ENCODE measurements at regions not wholly inside any gene's neighbourhood (a gene's known extent, or its start where the extent isn't known, plus 50 kb on each side); places are given as distances from the start of the nearest gene placed in this dataset.
A peak's percentile ranks its signal among the peaks of the same experiment; 100 is the strongest.
"Not testable (repeated sequence)": the region's sequence is repeated elsewhere in the genome, so short reads cannot be mapped to it uniquely, and the experiment has no call there.

DNA sequence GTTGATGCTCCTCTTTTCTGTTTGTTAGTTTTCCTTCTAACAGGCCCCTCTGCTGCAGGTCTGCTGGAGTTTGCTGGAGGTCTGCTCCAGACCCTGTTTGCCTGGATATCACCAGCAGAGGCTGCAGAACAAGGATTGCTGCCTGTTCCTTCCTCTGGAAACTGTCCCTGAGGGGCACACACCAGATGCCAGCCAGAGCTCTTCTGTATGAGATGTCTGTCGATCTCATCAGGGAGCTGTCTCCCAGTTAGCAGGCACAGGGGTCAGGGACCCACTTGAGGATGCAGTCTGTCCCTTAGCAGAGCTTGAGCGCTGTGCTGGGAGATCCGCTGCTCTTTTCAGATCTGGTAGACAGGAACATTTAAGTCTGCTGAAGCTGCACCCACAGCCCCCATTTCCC is 422.3 kb upstream of the SYNCRIP start:
- DNase-seq = not testable (repeated sequence)

GRCh38 chr6:86057293-86057980 is 414.8 kb upstream of the SYNCRIP start:
- DNase-seq = not testable (repeated sequence)

DNA sequence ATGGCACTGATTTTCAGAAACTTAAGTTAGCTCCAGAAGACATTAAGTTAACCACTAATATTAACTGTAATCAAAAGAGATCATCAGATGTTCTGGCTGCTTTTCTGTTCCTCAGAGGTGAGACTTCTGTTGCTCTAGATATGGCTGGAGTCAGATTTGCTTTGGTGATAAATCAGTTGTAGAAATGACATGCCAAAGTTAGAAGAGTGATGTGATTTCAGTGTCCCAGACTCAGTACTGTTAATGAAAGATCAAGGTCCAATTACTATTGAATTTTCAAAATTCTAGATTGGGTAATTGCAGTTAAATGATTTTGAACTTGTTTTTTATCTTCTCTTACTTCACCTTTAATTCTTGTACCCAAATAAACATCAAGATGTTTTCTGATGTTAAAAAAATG is 402.4 kb upstream of the SYNCRIP start:
- DNase-seq = no peak

- DNase-seq = no peak
These were observed 399.5 kb upstream of the SYNCRIP start for GRCh38 chr6:86042214-86042613.

GRCh38 chr6:86031713-86032112 is 389.0 kb upstream of the SYNCRIP start:
- no peak for DNase-seq

GRCh38 chr6:86030875-86031274 is 388.2 kb upstream of the SYNCRIP start:
- no peak for DNase-seq

DNA sequence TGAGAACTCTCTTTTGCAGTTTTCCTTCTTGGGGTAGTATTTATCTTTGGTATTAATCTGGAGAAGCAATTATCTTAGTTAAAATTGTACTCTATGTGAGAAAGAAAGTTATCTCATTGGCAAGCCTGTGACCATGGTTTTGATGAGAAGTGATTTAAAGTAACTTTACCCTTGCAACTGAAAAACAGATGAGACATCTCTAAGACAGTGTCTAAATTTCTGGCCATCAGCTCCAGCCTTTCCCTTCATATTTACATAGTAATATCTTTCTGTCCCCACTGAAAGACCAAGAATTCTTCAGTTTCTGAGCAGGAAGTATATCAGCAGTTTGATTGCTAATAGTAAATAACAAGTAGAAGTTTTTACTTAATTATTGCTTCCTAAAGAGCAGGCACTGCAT is 386.1 kb upstream of the SYNCRIP start:
- DNase-seq = peak in 1 of 2 donors; percentile 19

DNA sequence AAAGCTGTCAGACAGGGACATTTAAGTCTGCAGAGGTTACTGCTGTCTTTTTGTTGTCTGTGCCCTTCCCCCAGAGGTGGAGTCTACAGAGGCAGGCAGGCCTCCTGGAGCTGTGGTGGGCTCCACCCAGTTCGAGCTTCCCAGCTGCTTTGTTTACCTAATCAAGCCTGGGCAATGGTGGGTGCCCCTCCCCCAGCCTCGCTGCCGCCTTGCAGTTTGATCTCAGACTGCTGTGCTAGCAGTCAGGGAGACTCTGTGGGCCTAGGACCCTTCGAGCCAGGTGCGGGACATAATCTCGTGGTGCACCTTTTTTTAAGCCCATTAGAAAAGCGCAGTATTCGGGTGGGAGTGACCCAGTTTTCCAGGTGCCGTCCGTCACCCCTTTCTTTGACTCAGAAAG is 384.2 kb upstream of the SYNCRIP start:
- not testable (repeated sequence) for DNase-seq

DNA sequence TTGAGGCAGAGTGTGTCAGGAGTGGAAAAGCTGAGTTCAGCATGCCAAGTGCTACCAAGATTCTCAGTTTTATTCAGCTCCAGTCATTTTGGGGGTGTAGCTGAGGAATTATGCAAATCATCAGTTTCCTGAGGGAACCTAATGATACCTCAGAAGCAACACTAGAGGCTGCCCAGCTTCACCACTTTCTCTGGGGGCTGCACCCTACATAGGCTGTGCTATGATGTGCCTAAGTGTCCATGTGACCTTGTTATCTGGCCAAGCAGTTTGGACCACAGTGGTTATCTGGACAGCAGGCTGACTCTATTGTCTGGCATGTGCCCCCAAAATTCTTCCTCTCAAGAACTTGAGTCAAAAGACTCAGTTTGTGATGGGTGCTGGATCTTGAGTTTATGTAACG is 374.6 kb upstream of the SYNCRIP start:
- DNase-seq = no peak

- DNase-seq = no peak
These were observed 373.9 kb upstream of the SYNCRIP start for GRCh38 chr6:86016567-86016966.

- DNase-seq = no peak
These were observed 373.4 kb upstream of the SYNCRIP start for GRCh38 chr6:86016077-86016476.

DNA sequence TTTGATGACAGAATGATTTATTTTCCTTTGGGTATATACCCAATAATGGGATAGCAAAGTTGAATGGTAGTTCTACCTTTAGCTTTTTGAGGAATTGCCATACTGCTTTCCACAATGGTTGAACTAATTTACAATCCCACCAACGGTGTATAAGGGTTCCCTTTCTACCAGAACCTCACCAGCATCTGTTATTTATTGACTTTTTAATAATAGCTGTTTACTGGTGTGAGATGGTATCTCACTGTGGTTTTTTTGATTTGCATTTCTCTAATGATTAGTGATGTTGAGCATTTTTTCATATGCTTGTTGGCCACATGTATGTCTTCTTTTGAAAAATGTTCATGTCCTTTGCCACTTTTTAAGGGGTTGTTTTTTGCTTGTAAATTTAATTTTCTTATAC is 370.3 kb upstream of the SYNCRIP start:
- not testable (repeated sequence) for DNase-seq

DNA sequence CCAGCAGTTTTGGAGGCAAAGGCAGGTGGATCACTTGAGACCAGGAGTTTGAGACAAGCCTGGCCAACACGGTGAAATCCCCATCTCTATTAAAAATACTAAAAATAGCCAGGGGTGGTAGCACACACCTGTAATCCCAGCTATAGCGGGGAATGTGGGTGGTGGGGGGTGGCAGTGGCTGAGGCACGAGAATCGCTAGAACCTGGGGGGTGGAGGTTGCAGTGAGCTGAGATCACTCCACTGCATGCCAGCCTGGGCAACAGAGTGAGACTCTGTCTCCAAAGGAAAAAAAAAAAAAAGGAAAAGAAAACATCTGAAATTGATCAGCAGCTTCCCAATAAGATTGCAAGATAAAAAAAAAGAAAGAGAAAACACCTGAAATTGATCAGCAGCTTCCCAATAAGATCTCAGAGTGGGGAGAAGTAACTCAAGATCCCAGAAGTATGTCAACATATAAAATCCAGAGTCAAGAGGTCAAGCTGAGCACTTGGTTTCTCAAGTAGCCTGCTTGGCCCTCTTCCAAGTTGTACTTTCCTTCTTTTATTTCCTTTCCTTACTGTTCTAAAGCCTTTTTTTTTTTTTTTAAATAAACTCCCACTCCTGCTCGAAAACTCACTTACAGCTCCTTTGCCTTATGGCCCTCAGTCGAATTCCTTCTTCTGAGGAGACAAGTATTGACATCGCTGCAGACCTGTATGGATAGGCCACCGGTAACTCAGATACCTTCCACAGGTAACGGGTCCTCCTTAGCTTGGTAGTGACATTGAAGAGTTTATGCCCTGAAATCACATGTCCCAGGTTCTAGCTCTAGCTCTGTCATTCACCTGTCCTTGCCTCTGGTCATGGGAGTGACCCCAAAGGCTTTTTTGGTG is 368.5 kb upstream of the SYNCRIP start:
- peak; percentile 50 to 58 for DNase-seq

- DNase-seq = no peak
These were observed 354.5 kb upstream of the SYNCRIP start for GRCh38 chr6:85997206-85997605.

- no peak for DNase-seq
These were observed 353.3 kb upstream of the SYNCRIP start for GRCh38 chr6:85996034-85996375.

DNA sequence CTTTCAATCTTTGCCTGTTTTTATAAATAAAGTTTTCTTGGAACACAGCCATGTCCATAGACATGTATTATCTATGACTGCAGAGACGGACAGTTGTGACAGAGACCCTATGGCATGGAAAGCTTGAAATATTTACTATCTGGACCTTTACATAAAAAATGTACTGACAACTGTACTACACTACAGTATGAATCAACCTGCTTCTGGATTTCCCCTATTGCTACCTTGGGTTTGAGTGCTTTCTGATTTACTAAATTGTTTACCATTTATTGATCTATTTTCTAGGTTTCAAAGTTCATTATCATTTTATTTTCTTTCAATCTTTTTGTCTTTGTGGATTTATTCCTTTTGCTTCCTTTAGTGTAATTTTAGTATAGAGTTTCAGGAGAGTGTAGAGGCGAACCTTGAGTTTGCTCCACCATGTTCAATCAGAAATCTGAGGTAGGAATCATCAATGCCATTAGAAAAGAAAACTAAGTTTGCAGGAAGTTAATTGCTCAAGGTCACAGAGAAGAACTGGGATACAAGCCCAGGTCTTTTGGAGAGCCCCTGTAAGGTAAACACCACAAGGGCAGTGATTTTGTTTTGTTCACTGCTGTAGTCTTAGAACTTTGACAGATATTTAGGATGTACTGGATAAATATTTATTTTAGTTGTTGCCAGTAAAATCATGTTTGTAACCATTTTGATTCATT is 352.8 kb upstream of the SYNCRIP start:
- DNase-seq = no peak

- no peak for DNase-seq
These were observed 344.0 kb upstream of the SYNCRIP start for GRCh38 chr6:85986681-85987080.

DNA sequence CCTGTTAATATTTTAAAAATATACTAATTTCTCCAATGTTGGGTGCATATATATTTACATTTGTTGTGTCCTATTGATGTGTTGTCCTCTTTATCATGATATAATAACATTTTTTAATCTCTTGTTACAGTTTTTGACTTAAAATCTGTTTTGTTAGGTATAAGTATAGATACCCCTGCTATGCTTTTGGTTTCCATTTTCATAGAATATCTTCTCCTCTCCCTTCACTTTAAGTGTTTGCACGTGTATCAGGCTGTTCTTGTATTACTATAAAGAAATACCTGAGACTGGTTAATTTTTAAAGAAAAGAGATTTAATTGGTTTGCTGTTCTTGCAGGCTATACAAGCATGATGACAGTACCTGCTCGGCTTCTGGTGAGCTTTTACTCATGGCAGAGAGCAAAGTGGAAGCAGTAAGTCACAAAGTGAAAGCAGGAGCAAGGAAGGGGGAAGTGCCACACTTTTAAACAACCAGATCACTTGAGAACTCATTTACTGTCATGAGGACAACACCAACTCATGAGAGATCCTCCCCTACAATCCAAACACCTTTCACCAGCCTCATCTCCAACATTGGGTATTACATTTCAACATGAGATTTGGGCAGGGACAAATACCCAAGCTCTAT is 340.5 kb upstream of the SYNCRIP start:
- DNase-seq = no peak

DNA sequence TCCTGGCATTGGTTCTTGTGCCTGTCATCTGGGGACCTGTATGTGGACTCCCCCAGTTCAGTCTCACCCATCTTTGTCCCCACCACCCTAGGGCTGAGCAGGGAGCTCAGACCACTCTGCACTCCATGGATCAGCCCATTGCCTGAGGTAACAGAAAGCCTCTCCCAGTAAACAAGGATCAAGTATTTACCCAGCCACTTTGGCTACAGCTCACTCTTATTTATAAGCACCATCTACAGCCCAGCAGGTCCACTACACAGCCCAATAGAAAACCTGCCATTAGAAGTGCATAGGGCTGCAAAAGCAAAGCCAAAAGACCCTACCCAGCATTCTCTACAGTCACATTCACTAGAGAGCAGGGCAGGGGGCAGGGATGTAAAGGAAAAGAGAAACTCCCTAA is 335.0 kb upstream of the SYNCRIP start:
- no peak for DNase-seq

DNA sequence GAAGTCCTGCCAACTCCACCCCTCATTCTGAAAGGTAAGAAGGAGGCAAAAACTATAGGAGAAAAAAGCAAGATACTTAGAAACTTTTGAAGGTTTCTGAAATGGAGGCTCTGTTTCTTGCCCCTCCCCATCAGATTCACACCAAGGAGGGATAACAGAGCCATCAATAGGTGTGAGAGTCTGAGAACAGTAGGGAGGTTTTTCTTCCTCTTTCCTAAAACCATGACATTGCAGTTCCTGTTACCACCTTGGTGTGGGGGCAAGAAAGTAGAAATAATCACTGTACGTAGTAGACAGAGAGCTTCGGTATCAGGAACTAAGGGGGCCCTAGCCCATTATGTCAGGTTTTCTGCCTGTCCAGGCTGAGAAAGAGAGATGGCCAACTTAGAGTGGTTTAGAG is 333.3 kb upstream of the SYNCRIP start:
- DNase-seq = no peak

GRCh38 chr6:85971238-85971637 is 328.6 kb upstream of the SYNCRIP start:
- DNase-seq = no peak

DNA sequence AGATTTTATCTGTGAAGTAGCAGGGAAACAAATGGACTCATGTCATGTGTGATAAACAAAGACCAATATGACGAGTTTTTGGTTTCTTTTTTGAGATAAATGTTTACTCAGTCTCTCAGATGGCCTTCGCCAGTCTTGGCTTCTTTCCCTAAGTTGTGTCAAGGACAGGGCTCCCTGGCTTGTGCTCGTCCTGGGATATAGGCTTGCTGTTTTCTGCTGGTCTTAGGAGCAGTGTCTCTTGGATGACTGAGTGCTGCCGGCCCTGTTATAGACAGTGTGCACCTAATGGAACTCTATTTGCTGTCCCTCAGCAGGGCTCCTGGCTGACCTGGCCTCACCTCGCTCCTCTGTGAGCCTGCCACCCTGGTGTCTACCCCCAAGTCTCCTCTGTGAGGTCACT is 324.1 kb upstream of the SYNCRIP start:
- DNase-seq = peak; percentile 21 to 22

Measured in right lung (tissue), 2 donors.